ENCODE measurements at regions not wholly inside any gene's neighbourhood (a gene's known extent, or its start where the extent isn't known, plus 50 kb on each side); places are given as distances from the start of the nearest gene placed in this dataset.

DNA sequence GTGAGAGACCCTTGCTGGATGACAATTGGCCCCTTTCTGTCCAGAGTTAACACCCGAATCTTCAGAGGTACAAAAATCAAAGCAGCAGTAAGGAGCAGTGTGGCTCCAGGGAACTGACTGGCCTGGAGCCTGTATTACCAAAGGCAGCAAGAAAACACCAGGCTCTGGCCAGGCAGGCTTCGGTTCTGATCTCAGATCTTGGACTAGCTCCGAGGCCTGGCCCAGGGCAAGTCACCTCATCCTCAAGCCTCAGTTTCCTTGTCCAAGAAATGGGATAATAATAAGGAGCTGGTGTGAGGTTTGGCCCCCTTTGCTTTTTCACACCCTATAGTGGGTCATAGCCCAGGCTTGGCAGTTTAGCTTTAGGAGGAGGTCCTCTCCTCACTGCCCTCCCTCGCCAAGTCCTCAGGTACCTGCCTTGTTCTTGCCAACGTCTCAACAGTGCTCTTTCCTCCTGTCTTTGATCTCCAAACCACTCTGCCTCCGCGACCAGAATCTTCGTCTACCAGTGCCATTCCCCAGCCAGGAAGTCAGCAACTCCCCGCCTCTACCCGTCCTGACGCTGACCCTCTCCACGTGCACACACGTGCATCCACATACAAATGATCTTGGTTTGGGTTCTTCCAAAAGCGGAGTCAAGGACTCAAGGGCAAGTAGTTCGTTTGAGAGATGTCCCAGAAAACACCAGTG lies 82.6 kb upstream of the TLE3 start:
- TF ChIP-seq CTCF (IDR thresholded peaks at IDR 0.05) (no peak), POLR2A (IDR thresholded peaks at IDR 0.05) (no peak)
